GM18520 (cell line): ENCODE measurements at regions not wholly inside any gene's neighbourhood (a gene's known extent, or its start where the extent isn't known, plus 50 kb on each side); places are given as distances from the start of the nearest gene placed in this dataset.
"Not testable (repeated sequence)": the region's sequence is repeated elsewhere in the genome, so short reads cannot be mapped to it uniquely, and the experiment has no call there.

Source experiments
- ATAC-seq: cut with Tn5 transposase; IDR thresholded peaks from one replicate; pipeline ENCODE4 v1.9.1; 2021; ENCODE audit not compliant: unreplicated experiment

DNA sequence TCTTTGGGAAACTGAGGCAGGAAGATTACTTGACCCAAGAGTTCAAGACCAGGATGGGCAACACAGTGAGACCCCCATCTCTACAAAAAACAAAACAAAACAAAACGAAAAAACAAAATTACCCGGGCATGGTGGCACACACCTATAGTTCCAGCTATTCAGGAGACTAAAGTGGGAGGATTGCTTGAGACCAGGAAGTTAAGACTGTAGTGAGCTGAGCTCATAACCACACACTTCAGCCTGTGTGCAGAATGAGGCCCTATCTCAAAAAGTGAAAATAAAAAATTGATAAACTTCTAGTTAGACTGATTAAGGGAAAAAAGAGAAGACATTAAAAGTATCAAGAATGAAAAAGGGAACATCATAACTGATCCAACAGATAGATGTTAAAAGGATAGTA is 154.0 kb downstream of the RHOU start:
- no peak for ATAC-seq

DNA sequence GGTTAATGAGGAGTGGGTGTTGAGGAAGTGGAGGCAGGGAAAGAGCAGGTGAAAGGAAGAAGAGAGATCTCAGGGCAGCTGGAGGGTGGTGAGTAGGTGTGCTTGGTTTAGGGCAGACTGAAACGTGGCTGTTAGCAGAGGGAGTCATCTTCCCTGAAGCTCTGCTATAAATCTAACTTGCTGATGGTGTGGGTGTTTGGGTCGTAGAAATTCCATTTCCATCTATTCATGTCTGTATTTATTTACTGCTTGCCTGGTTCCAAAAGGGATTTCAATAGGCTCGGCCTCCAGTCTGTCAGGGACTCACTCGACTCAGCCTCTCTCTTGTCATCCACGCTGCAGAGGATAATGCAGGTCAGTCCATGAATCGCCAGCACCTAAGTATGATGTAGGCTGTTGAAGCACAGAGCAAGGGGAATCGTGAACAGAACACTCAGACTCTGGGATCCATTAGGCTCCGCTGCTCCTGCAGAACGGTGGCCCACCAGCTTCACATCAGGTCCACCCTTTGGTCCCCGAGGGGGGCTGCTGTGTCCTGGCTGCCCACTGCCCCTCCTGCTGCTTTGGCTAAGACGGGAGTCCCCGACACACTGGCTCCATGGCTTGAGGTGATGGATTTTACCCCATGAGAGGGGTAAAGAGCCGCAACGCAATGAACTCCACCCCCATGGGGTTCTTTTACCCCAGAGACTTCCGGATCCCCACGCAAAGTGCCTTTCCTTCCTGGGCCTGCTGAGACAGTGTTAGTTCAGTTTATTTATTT is 156.2 kb downstream of the RHOU start:
- ATAC-seq: no peak

DNA sequence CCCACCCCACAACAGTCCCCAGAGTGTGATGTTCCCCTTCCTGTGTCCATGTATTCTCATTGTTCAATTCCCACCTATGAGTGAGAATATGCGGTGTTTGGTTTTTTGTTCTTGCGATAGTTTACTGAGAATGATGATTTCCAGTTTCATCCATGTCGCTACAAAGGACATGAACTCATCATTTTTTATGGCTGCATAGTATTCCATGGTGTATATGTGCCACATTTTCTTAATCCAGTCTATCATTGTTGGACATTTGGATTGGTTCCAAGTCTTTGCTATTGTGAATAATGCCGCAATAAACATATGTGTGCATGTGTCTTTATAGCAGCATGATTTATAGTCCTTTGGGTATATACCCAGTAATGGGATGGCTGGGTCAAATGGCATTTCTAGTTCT is 156.9 kb downstream of the RHOU start:
- ATAC-seq: not testable (repeated sequence)

DNA sequence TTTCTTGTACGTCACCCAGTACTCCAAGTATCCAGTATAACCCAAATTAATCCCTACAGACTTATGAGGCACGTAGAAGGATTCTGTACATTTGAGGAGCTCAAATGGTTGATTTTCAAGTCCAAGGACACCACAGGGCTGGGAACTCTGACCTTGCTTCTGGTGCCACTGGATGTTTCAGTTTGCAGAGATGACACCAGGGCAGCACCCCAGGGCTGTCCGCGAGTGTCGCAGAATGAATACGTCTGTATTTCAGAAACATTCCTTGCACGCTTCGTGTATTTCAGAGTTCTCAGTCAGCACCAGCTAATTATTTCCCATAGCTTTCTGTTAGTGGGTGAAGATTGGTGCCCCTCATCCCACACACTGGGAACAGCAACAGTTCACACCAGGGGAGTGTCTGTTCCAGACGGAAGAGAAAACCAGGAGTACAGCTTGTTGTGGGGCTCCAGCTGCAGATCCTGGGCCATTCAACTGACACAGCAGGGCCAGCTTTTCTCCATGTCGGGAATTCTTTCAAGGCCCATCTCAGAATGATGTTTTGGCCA is 159.2 kb downstream of the RHOU start:
- no peak for ATAC-seq

DNA sequence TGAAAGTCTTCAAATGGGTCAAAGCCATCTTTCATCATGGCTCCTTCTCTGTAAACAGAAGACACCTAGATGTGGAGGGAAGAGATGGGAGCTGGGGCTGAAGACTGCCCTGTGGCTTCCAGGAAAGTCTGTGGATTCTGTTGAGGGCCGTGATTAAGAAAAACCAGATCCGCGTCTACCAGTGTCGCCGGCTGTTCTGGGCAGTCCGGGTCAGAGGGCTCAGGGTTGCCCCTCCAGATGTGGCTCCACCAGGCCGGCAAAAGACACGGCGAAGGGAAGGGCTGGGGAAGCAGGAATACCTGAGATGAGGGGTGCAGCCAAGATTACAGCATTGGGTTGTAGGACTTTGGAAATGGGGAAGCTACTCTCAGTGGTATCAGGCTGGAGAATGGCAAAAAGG is 162.6 kb downstream of the RHOU start:
- ATAC-seq: no peak

DNA sequence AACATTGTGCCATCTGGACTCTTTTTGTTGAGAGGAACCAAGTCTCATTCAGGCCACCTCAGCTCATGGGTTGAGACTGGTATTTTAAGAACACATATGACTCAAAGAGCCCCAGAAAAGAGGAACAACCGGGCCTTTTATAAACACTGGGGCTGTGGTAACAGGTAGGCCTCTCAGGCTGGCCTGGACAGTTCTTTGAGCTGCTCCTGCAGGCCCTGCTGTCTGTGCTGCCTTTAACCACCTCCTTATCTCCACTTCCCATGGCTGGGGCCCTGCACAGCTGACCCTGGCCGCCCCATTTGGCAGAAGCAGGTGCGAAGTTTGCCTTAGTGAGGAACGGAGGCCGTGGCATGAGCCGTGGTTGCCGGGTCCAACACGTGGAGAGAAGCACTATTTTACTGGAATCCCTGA is 163.3 kb downstream of the RHOU start:
- ATAC-seq: no peak

DNA sequence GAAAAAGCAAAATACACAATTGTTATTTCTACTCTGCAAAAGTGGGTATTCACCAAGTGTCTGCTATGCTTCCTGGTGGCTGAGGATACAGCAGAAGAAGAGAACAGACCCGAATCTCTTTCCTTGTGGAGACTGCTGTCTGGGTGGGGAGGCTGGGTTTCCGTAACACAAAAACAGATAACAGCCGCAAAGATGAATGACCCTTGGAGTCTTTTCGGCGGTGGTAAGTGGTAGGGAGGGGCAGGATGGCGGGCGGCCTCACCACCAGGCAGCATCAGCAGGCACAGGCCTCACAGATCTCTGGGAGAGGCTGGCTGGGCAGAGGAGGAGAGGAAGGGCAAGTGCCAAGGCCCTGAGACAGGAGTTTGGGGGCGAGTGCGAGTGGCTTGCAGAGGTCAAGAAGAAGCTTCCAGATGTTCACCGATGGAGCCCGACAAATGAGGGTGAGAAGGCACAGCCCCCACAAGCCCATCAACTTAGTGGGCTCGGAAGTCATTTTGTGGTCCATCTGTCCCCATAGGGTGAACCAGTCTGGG is 164.2 kb downstream of the RHOU start:
- ATAC-seq: no peak

DNA sequence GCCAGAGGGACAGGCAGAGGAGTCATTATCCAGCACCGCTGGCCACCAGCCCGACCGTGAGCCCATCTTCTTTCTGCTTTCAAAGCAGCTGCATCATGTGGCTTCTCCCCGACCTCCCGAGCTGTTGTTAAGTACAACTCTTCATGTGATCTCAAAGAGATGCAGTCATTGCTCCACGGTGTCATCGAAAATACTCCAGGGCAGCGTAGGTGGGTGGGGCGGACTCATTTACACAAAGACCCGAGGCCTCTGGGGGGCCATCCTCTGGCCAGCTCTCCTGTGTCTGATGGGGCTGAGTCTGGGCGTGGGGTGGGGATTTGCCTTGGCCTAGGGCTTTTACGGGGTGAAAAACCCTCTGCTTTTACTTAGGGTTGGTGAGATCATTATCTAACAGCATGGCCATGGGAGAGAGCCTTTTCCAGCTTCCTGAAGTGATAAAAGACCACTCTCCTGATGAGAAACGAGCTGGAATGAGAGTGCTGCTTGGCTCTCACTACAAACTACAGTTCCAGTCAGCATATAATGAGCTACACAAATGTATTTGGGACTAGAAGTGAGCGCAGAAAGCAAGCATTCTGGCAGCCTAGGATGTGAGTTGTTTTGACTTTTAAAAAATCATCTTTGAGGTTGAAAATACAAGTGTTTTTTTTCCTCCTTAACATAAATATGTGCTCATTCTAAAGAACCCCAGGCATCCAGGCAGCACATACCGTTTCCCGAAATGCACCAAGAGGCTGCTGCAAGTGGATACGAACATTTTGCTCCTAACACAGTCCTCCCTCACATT is 165.0 kb downstream of the RHOU start:
- no peak for ATAC-seq

DNA sequence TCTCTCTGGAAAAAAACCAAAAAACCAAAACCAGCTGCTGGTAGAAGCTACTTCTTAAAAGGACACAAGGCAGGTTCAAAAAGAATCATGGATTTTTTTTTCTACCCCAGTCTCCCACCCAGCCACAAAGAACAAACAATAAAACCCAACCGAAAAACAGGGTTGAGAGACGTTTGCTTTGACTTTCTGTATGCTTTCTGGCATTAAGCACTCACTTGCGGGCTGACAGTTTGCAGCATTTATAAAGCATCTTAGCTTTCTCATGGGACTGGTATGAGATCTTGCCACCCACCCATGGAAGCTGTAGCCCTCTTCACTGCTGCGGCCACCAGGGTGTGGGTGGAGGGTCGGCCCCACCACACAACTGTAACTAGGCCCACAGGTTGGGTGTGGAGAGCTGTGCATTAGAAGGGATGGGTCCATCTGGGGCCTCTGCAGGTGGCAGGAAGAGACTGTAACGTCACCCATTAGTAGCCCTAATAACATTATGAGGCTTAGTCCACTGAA is 165.7 kb downstream of the RHOU start:
- no peak for ATAC-seq

DNA sequence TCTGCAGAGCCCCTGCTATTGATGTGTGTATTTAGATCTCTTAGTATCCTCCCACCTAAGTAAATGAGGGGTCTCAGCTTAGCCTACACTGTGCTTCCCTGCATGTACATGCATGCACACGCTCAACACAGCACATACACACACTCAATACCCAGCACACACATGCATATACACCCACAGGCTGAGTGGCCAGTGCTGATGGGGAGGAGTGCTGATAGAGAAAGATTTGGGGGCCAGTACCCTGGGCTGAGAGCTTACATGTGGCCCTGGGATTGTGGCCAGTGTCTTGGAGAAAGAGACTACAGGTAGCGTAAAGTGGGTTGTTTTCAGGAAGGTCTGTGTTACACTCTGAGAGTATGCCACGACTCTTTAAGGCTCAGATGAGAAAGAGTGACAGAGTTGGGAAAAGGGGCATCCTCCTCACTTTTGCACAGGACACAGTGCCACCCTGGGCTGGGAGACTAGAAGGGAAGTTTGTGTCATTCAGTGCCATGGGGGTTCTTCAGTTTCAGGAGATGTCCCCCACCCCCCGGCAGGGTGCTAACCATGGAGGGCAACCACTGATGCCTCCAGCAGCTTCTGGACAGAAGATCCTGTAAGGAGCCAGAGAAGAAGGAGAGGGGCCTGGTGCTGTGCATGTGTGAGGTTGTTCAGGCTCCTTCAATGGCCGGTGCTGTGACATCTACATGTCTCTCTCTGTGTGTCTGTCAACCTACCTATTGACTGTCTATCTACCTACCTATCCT is 166.8 kb downstream of the RHOU start:
- ATAC-seq: no peak

DNA sequence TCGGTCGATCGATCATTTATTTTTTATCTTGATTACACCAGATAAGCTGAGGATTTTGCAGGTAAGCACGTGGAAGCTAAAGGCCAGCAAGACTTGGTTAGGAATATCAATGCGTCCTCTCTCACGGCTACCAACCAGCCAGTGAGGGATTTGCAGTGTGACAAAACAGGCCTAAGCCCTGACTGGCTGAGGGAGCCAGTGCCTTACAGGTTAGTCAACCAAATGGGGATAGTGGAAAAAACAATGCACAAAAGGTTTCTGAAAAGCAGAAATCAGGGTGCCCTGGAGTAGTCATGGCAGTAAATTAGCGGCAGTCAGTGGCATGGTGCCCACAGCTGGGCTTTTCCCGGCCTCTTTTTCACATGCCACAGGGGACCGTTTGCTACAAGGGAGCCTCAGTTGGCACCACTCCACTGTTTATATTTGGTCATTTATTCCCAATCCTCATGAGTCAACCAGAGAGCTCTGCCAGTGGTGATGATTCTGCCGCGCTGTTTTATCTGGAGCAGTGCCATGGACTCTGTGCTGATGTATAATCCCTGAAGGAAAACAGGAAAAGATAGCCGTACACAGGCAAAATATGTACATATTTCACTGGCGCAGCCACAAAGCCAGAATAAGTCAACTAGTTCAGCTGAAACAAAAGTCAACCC is 167.6 kb downstream of the RHOU start:
- no peak for ATAC-seq

DNA sequence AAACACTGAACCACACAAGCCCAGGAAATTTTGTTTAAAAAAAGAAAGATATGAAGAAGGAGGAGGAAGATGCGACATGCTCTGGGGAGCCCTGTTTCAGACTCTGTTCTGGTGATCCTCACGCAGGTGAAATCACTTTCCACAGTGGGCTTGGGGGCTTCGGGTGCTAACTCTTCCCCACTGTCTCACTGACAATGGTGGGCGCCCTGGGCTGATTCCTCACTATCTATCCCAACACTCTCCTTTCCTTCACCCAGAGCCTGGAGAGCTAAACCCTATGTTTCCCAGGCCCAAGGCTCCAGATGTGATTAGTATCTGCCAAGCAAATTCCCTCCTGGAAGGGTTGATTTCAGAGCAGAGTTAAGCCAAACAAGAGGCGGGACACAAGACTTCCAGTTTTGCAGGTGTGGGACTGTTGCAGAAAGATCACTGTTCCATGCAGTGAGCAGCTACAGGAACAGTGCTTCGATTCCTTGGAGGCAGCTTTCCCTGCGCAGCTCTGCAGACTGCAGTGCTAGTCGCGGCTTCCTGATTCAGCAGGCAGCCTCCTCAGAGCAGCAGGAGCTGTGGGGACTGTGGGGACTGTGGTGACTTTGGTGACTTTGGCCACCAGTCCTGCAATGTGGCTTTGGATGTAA is 168.3 kb downstream of the RHOU start:
- ATAC-seq: no peak

DNA sequence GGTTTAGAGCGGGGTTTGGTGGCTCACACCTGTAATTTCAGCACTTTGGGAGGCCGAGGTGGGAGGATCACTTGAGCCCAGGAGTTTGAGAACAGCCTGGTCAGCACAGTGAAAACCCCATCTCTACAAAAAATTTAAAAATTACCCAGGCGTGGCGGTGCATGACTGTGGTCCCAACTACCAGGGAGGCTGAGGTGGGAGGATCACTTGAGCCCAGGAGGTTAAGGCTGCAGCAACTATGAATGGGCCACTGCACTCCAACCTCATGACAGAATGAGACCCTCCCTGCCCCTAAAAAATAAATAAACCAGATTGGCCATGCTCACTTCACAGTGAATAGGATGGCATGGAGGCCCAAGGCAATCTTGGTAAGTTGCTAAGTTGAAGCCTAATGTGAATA is 168.9 kb downstream of the RHOU start:
- no peak for ATAC-seq

DNA sequence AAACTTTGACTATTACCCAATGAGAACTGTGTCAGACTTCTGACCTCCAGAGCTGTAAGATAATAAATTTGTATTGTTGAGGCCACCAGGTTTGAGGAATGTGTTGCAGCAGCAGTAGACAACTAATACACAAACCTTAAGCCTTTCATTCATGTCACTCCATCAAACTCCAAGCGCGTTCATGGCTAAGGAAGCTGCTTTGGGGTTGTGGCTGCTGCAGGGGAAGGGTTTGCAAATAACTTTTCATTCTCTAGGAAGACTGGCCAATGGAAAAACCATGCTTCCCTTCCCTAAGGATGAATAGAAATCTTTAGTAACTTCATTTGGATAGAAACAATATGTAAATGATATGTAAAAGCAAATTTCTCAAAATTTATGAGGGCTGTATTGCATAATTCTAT is 170.4 kb downstream of the RHOU start:
- no peak for ATAC-seq

DNA sequence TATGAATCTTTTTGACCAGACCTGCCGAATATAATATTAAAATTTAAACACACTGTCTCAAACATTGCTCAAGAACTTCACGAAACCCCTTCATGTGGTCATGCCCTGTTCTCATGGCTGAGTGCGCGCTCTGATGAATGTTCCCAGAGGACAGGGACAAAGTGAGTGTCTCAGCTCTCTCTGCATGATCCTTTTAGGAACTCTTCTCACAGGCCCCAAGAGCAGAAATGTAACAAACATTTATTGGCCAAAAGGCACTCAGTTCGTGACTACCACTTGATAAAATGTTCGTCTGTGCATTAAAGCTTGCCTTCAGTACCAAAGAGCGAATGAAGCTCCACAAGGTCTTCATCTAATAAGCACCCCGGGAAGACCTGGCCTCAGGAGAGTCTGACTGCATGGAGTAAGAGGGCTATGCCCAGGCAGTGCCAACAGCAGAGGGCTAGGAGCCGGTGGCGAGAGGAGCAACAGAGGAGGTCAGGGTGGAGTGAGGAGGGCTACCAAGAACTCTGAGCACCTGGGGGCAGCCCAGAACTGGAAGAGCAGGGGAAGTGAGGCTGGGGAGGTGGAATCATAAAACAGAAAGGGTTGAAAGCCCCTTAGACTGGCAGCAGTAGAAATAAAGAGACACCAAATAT is 171.1 kb downstream of the RHOU start:
- ATAC-seq: no peak

DNA sequence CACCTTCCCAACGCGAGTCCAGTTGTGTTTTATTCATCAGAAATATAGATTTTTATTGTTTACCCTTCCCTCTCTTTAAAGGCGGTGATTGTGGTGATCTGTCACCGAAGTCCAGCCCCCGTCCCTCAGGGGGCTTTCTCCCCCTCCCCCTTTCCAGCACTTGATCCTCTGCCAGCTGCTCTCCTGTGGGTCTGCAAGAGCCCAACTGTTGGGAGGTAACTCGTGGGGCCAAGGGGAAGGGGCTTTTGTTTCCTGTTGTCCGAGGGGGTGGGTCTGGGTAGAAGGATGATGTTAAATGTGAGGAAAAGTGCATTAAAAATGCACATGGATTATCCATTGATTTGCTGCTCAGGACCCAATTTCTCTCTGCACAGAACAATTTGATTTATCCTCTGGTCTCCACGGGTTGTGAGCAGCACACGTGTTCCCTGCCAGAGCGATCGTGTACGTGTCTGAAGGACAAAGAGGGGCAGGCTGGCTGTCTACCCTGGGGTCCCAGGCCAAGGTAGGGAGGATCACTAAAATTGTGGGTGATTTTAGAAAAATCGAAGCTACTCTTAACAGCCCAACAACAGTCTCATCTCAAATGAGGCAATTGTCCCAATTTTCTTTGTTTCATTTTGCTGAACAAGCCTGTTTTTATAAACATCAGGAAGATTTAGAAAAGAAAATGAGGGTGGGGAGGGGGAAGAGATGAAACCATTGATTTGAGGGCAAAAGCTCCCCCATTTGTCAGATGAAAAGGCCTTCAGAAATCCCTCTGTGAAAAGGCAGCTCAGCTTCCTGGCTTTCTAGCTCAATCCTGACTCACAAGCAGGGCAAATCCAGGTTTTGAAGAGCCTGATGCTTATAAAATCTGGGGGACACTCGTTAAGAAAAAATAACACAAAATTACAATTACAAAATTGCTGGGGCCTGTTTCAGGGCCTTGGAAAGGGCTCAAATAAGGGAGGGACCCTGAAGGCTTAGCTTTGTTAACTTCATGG is 176.2 kb downstream of the RHOU start:
- ATAC-seq: no peak

DNA sequence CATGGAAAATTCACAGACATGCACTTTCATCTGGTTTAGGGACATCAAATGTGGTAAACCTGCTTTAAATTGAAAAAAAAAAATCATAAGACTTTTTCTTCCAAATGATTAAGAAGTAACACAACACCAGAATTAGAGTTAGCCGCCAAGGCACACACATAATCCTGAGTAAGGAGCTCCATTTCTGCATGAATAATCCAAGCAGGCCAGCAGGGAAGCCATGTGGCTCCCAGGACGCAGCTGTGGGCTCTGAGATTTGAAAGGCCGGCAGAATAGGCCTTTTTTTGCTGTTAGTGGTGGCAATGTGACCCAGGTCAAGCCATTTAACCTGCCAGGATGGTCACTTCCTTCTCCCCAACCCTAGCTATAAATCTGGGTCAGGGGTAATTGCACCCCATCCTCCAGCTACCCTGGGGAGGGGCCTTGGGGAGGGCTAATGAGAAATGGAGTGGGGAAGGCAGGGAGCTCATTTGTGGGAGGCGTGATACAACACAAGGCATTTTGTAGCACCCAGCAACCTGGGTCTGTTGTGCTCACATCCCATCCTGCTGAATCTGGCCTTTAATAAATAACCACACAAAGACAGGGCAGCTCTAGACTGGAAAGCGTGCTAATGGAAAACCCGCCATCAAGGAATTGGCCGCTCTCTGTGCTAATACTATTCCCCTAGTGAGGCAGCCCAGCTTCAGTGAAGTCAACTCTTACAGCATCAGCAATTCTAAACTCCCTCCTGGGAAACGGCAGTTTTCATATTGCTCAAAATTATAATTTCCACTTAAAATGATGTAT is 178.5 kb downstream of the RHOU start:
- no peak for ATAC-seq

DNA sequence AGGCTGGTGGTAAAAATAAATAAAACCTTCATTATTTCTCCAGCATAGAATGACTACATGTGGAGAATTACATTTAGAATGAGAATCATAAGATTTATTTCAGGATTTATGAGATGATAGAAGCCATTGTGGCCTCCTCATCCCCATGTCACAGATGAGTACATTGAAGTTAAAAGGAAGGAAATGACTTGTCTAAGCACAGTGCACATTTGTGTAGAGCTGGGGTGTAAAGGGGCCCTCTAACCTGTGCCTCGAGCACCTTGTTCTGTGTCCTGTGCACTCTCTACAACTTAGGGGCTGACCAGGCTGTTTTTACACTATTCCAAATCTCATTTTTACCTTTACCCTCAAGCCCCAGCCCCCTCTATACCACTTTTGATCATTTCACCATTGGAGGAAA is 179.4 kb downstream of the RHOU start:
- ATAC-seq: no peak
